Activated naive CD4-positive, alpha-beta T cell treated with anti-CD3 and anti-CD28 coated beads, Interleukin-2, amount 10 ng/mL, durations not matched to agents 7 days and 5 days (primary cell): ENCODE measurements at regions not wholly inside any gene's neighbourhood (a gene's known extent, or its start where the extent isn't known, plus 50 kb on each side); places are given as distances from the start of the nearest gene placed in this dataset.
"Not testable (repeated sequence)": the region's sequence is repeated elsewhere in the genome, so short reads cannot be mapped to it uniquely, and the experiment has no call there.

Experiments
- CTCF ChIA-PET: fragments of 350-600 bp; sonication (Branson Sonifier 250); formaldehyde crosslinking; loops from one replicate; lab custom pipeline; 2021; ENCODE audit warnings: antibody characterized with exemption; lab: Charles Lee
- DNase-seq: peaks from one replicate; pipeline ENCODE4 v3.0.0-alpha.2; 2020
- H3K27ac Mint-ChIP-seq: one replicate; pipeline ENCODE4 v1.8.0; 2021; ENCODE audit warnings: mild to moderate bottlenecking, moderate library complexity, mixed read lengths
- H3K27me3 Mint-ChIP-seq: one replicate; pipeline ENCODE4 v1.8.0; 2021; ENCODE audit warnings: mild to moderate bottlenecking, mixed read lengths
- H3K36me3 Mint-ChIP-seq: one replicate; pipeline ENCODE4 v1.8.0; 2021; ENCODE audit warnings: mixed read lengths
- H3K4me1 Mint-ChIP-seq: one replicate; pipeline ENCODE4 v1.8.0; 2021; ENCODE audit warnings: mixed read lengths
- H3K4me3 Mint-ChIP-seq: one replicate; pipeline ENCODE4 v1.8.0; 2021; ENCODE audit warnings: mild to moderate bottlenecking, moderate library complexity, mixed read lengths
- H3K9me3 Mint-ChIP-seq: one replicate; pipeline ENCODE4 v1.8.0; 2021; ENCODE audit warnings: mixed read lengths

- H3K4me3 Mint-ChIP-seq: no peak overlapping the region
- peaks cover 18% of the 10 kb centered on the region for H3K27me3 Mint-ChIP-seq
- no peaks in the 10 kb centered on the region for H3K9me3 Mint-ChIP-seq
- H3K4me1 Mint-ChIP-seq: no peaks in the 10 kb centered on the region
- H3K27ac Mint-ChIP-seq: no peak overlapping the region
- no peaks in the 10 kb centered on the region for H3K36me3 Mint-ChIP-seq
- CTCF ChIA-PET: no interaction called here
- no peak for DNase-seq
These were observed 149.4 kb upstream of the CHRDL1 start for GRCh38 chrX:110944751-110945675.

- H3K4me3 Mint-ChIP-seq: no peak overlapping the region
- H3K4me1 Mint-ChIP-seq: no peaks in the 10 kb centered on the region
- no peaks in the 10 kb centered on the region for H3K36me3 Mint-ChIP-seq
- H3K27ac Mint-ChIP-seq: no peak overlapping the region
- CTCF ChIA-PET: interaction anchor here (0.6 kb wide), 1 partner anchor 39 kb away, joined by 4 read pairs; no protein-coding TSS in a partner anchor
- no peaks in the 10 kb centered on the region for H3K9me3 Mint-ChIP-seq
- DNase-seq: no peak
- peaks cover 18% of the 10 kb centered on the region for H3K27me3 Mint-ChIP-seq
These were observed 148.7 kb upstream of the CHRDL1 start for GRCh38 chrX:110944311-110944750.

- Mint-ChIP-seq H3K9me3 (no peaks in the 10 kb centered on the region), H3K27me3 (peaks cover 18% of the 10 kb centered on the region), H3K4me3 (no peak overlapping the region), H3K4me1 (no peaks in the 10 kb centered on the region), H3K27ac (no peak overlapping the region), H3K36me3 (no peaks in the 10 kb centered on the region)
- DNase-seq: no peak
- CTCF ChIA-PET: no interaction called here
These were observed 146.3 kb upstream of the CHRDL1 start for GRCh38 chrX:110941906-110942305.

GRCh38 chrX:110938977-110939732, 143.5 kb upstream of the CHRDL1 start:
- H3K4me1 Mint-ChIP-seq: no peaks in the 10 kb centered on the region
- no peaks in the 10 kb centered on the region for H3K36me3 Mint-ChIP-seq
- H3K9me3 Mint-ChIP-seq: no peaks in the 10 kb centered on the region
- peaks cover 5% of the 10 kb centered on the region for H3K27me3 Mint-ChIP-seq
- no peak overlapping the region for H3K27ac Mint-ChIP-seq
- CTCF ChIA-PET: no interaction called here
- no peak overlapping the region for H3K4me3 Mint-ChIP-seq
- no peak for DNase-seq

- Mint-ChIP-seq H3K9me3 (no peaks in the 10 kb centered on the region), H3K27me3 (no peaks in the 10 kb centered on the region), H3K4me1 (no peaks in the 10 kb centered on the region), H3K27ac (no peak overlapping the region), H3K36me3 (no peaks in the 10 kb centered on the region), H3K4me3 (no peak overlapping the region)
- no peak for DNase-seq
- CTCF ChIA-PET: no interaction called here
These were observed 129.3 kb upstream of the CHRDL1 start for GRCh38 chrX:110924871-110925270.

- H3K9me3 Mint-ChIP-seq: no peaks in the 10 kb centered on the region
- DNase-seq: no peak
- no peak overlapping the region for H3K27ac Mint-ChIP-seq
- no peaks in the 10 kb centered on the region for H3K36me3 Mint-ChIP-seq
- no peak overlapping the region for H3K4me3 Mint-ChIP-seq
- no peaks in the 10 kb centered on the region for H3K27me3 Mint-ChIP-seq
- CTCF ChIA-PET: no interaction called here
- H3K4me1 Mint-ChIP-seq: no peaks in the 10 kb centered on the region
These were observed 125.4 kb upstream of the CHRDL1 start for GRCh38 chrX:110920991-110921390.

- Mint-ChIP-seq H3K4me3 (no peak overlapping the region), H3K36me3 (no peaks in the 10 kb centered on the region), H3K27ac (no peak overlapping the region), H3K4me1 (no peaks in the 10 kb centered on the region), H3K9me3 (no peaks in the 10 kb centered on the region), H3K27me3 (no peaks in the 10 kb centered on the region)
- no peak for DNase-seq
- CTCF ChIA-PET: no interaction called here
These were observed 120.0 kb upstream of the CHRDL1 start for GRCh38 chrX:110915570-110915969.

- Mint-ChIP-seq H3K9me3 (no peaks in the 10 kb centered on the region), H3K4me1 (no peaks in the 10 kb centered on the region), H3K4me3 (no peak overlapping the region), H3K27ac (no peak overlapping the region), H3K36me3 (no peaks in the 10 kb centered on the region), H3K27me3 (no peaks in the 10 kb centered on the region)
- CTCF ChIA-PET: no interaction called here
- no peak for DNase-seq
These were observed 119.5 kb upstream of the CHRDL1 start for GRCh38 chrX:110915111-110915510.

- no peak overlapping the region for H3K27ac Mint-ChIP-seq
- H3K27me3 Mint-ChIP-seq: no peaks in the 10 kb centered on the region
- no peak overlapping the region for H3K4me3 Mint-ChIP-seq
- H3K36me3 Mint-ChIP-seq: no peaks in the 10 kb centered on the region
- no peak for DNase-seq
- H3K9me3 Mint-ChIP-seq: no peaks in the 10 kb centered on the region
- CTCF ChIA-PET: no interaction called here
- no peaks in the 10 kb centered on the region for H3K4me1 Mint-ChIP-seq
These were observed 118.7 kb upstream of the CHRDL1 start for GRCh38 chrX:110914281-110914680.

- H3K4me1 Mint-ChIP-seq, CTCF ChIA-PET, H3K9me3 Mint-ChIP-seq, H3K27me3 Mint-ChIP-seq, H3K4me3 Mint-ChIP-seq, H3K36me3 Mint-ChIP-seq, H3K27ac Mint-ChIP-seq, DNase-seq: not testable (repeated sequence)
These were observed 109.1 kb upstream of the CHRDL1 start for GRCh38 chrX:110904747-110905146.

- no peaks in the 10 kb centered on the region for H3K27me3 Mint-ChIP-seq
- no peak overlapping the region for H3K27ac Mint-ChIP-seq
- H3K4me3 Mint-ChIP-seq: no peak overlapping the region
- H3K9me3 Mint-ChIP-seq: peaks cover 8% of the 10 kb centered on the region
- H3K36me3 Mint-ChIP-seq: no peaks in the 10 kb centered on the region
- DNase-seq: no peak
- CTCF ChIA-PET: no interaction called here
- no peaks in the 10 kb centered on the region for H3K4me1 Mint-ChIP-seq
These were observed 86.4 kb upstream of the CHRDL1 start for GRCh38 chrX:110881971-110882370.

GRCh38 chrX:110877326-110877725, 81.7 kb upstream of the CHRDL1 start:
- DNase-seq: no peak
- H3K9me3 Mint-ChIP-seq: peaks cover 8% of the 10 kb centered on the region
- CTCF ChIA-PET: no interaction called here
- H3K4me3 Mint-ChIP-seq: no peak overlapping the region
- H3K27ac Mint-ChIP-seq: no peak overlapping the region
- H3K4me1 Mint-ChIP-seq: no peaks in the 10 kb centered on the region
- H3K36me3 Mint-ChIP-seq: no peaks in the 10 kb centered on the region
- H3K27me3 Mint-ChIP-seq: no peaks in the 10 kb centered on the region

- H3K9me3 Mint-ChIP-seq: no peaks in the 10 kb centered on the region
- no peaks in the 10 kb centered on the region for H3K27me3 Mint-ChIP-seq
- no peak for DNase-seq
- CTCF ChIA-PET: no interaction called here
- no peak overlapping the region for H3K27ac Mint-ChIP-seq
- no peak overlapping the region for H3K4me3 Mint-ChIP-seq
- no peaks in the 10 kb centered on the region for H3K4me1 Mint-ChIP-seq
- H3K36me3 Mint-ChIP-seq: no peaks in the 10 kb centered on the region
These were observed 76.2 kb upstream of the CHRDL1 start for GRCh38 chrX:110871839-110872238.

- no peaks in the 10 kb centered on the region for H3K9me3 Mint-ChIP-seq
- H3K4me1 Mint-ChIP-seq: no peaks in the 10 kb centered on the region
- no peak overlapping the region for H3K4me3 Mint-ChIP-seq
- no peaks in the 10 kb centered on the region for H3K27me3 Mint-ChIP-seq
- H3K27ac Mint-ChIP-seq: no peak overlapping the region
- DNase-seq: no peak
- no peaks in the 10 kb centered on the region for H3K36me3 Mint-ChIP-seq
- CTCF ChIA-PET: no interaction called here
These were observed 70.8 kb upstream of the CHRDL1 start for GRCh38 chrX:110866421-110866820.

- DNase-seq: no peak
- Mint-ChIP-seq H3K27ac (no peak overlapping the region), H3K4me3 (no peak overlapping the region), H3K4me1 (no peaks in the 10 kb centered on the region), H3K9me3 (no peaks in the 10 kb centered on the region), H3K27me3 (no peaks in the 10 kb centered on the region), H3K36me3 (no peaks in the 10 kb centered on the region)
- CTCF ChIA-PET: no interaction called here
These were observed 68.3 kb upstream of the CHRDL1 start for GRCh38 chrX:110863883-110864282.
